HCT116 (cell line): ENCODE measurements at regions not wholly inside any gene's neighbourhood (a gene's known extent, or its start where the extent isn't known, plus 50 kb on each side); places are given as distances from the start of the nearest gene placed in this dataset.

Experiments used
- ATAC-seq: fragments of 200-7000 bp; cut with Tn5 transposase; 2 replicates; pipeline ENCODE4 v1.9.1; 2020; ENCODE audit warnings: mild to moderate bottlenecking, moderate library complexity
- BruUV-seq: library from RNA; stranded (reverse); fragments of 400-500 nt; replicated peaks from 2 replicates; lab custom pipeline; 2021; lab: Mats Ljungman, UMichigan
- CTCF ChIA-PET: fragments of 300-600 bp; sonication (Branson Sonifier 250); formaldehyde crosslinking; loops from one replicate; lab custom pipeline; 2021; ENCODE audit warnings: antibody characterized with exemption; lab: Charles Lee
- POLR2A ChIA-PET: fragments of 300-600, 350-600 bp; sonication (Branson Sonifier 250); formaldehyde crosslinking; loops from one replicate; lab custom pipeline; 2021; ENCODE audit warnings: antibody characterized with exemption; lab: Charles Lee
- RAD21 ChIA-PET, 2 experiments: fragments of 300-600 bp; sonication (Branson Sonifier 250); formaldehyde crosslinking; loops; one replicate each; lab custom pipeline; 2023; ENCODE audit warnings: low total read pairs in 2 of 2; ENCODE audit not compliant: uncharacterized antibody in 2 of 2, unreplicated experiment in 2 of 2, low non-redundant PET in 1 of 2; lab: Charles Lee
- DNase-seq: peaks from one replicate; pipeline ENCODE4 v3.0.0-alpha.2; 2010; ENCODE audit warnings: low read depth, low spot score
- H2AFZ ChIP-seq: fragments of 200-600 bp; shearing (Covaris generic), sonication (generic); 2 replicates; pipeline ENCODE4 v1.6.1; 2017; ENCODE audit warnings: low read depth, mixed run types, mixed read lengths, antibody characterized with exemption, low read length; ENCODE audit not compliant: poor library complexity, severe bottlenecking
- H3K27ac ChIP-seq: 2 replicates; pipeline ENCODE4 v1.5.1; 2012; ENCODE audit warnings: low read depth, low read length
- H3K27me3 ChIP-seq: fragments of 200-600 bp; sonication (generic); 2 replicates; pipeline ENCODE4 v1.6.1; 2016; ENCODE audit warnings: mixed run types, low read length, mixed read lengths; ENCODE audit not compliant: insufficient read depth
- H3K36me3 ChIP-seq, 2 experiments: fragments of 200-500 bp in 1 of 2; fragments of 200-600 bp in 1 of 2; sonication (Bioruptor generic) in 1 of 2; sonication (generic) in 1 of 2; 2 replicates each; pipeline versions ENCODE4 v1.5.1 to v1.6.1; 2014 to 2016; ENCODE audit warnings: low read length in 2 of 2, inconsistent platforms in 1 of 2, mixed read lengths in 1 of 2, mixed run types in 1 of 2; ENCODE audit not compliant: insufficient read depth in 2 of 2, control insufficient read depth in 1 of 2
- H3K4me1 ChIP-seq, 2 experiments: fragments of 200-600 bp in 1 of 2; sonication (generic) in 1 of 2; 2 replicates each; pipeline versions ENCODE4 v1.5.1 to v1.6.1; 2012 to 2017; ENCODE audit warnings: low read length in 2 of 2, inconsistent platforms in 1 of 2, mild to moderate bottlenecking in 1 of 2, mixed read lengths in 1 of 2, mixed run types in 1 of 2, moderate library complexity in 1 of 2; ENCODE audit not compliant: insufficient read depth in 2 of 2, control insufficient read depth in 1 of 2
- H3K4me2 ChIP-seq: fragments of 200-600 bp; sonication (generic); 2 replicates; pipeline ENCODE4 v1.6.1; 2017; ENCODE audit warnings: mixed run types, low read length, mixed read lengths
- H3K4me3 ChIP-seq, 2 experiments: fragments of 200-600 bp in 1 of 2; sonication (generic) in 1 of 2; replicated peaks in 1 of 2; 2 replicates each; pipeline ENCODE4 v1.5.1; 2011 to 2016; ENCODE audit warnings: low read length in 2 of 2, control low read depth in 1 of 2, low read depth in 1 of 2, mild to moderate bottlenecking in 1 of 2, mixed read lengths in 1 of 2, mixed run types in 1 of 2
- H3K79me2 ChIP-seq: fragments of 200-600 bp; sonication (generic); 2 replicates; pipeline ENCODE4 v1.6.1; 2017; ENCODE audit warnings: mild to moderate bottlenecking, mixed run types, low read length, moderate library complexity, mixed read lengths; ENCODE audit not compliant: insufficient read depth
- H3K9ac ChIP-seq: fragments of 200-600 bp; sonication (generic); 2 replicates; pipeline ENCODE4 v1.6.1; 2016; ENCODE audit warnings: low read length, mixed read lengths
- H3K9me2 ChIP-seq: fragments of 200-600 bp; sonication (generic), shearing (Covaris generic); 2 replicates; pipeline ENCODE4 v1.6.1; 2017; ENCODE audit warnings: mixed run types, mild to moderate bottlenecking, moderate library complexity; ENCODE audit not compliant: insufficient read depth
- H3K9me3 ChIP-seq, 2 experiments: fragments of 200-500 bp in 1 of 2; fragments of 200-600 bp in 1 of 2; sonication (Bioruptor generic) in 1 of 2; sonication (generic) in 1 of 2; 2 replicates each; pipeline ENCODE4 v1.6.1; 2014 to 2017; ENCODE audit warnings: low read length in 2 of 2, mixed read lengths in 2 of 2, inconsistent platforms in 1 of 2, low read depth in 1 of 2, mild to moderate bottlenecking in 1 of 2, mixed run types in 1 of 2, moderate library complexity in 1 of 2; ENCODE audit not compliant: control insufficient read depth in 1 of 2, insufficient read depth in 1 of 2
- H4K20me1 ChIP-seq: fragments of 200-600 bp; sonication (generic), shearing (Covaris generic); 2 replicates; pipeline ENCODE4 v1.6.1; 2017; ENCODE audit warnings: mixed run types, mild to moderate bottlenecking, moderate library complexity; ENCODE audit not compliant: insufficient read depth
- CBX3 ChIP-seq: IDR thresholded peaks from 2 replicates; pipeline ENCODE4 v1.6.1; 2012; ENCODE audit warnings: low read depth
- EGR1 ChIP-seq: IDR thresholded peaks from 2 replicates; pipeline ENCODE4 v1.6.1; 2012; ENCODE audit warnings: low read depth
- ELF1 ChIP-seq: IDR thresholded peaks from 2 replicates; pipeline ENCODE4 v1.6.1; 2012; ENCODE audit warnings: low read depth, borderline replicate concordance
- MAX ChIP-seq: IDR thresholded peaks from 2 replicates; pipeline ENCODE4 v1.6.1; 2012
- POLR2AphosphoS5 ChIP-seq: IDR thresholded peaks from 2 replicates; pipeline ENCODE4 v1.6.1; 2011; ENCODE audit warnings: mild to moderate bottlenecking, low read depth, low read length, moderate library complexity
- SRF ChIP-seq: IDR thresholded peaks from 2 replicates; pipeline ENCODE4 v1.6.1; 2012; ENCODE audit warnings: low read depth
- TCF7L2 ChIP-seq: IDR thresholded peaks from 2 replicates; pipeline ENCODE4 v1.7.0; 2011; ENCODE audit warnings: borderline replicate concordance, inconsistent platforms; ENCODE audit not compliant: insufficient read depth, insufficient read length; ENCODE audit errors: extremely low read depth
- YY1 ChIP-seq: IDR thresholded peaks from 2 replicates; pipeline ENCODE4 v1.6.1; 2011; ENCODE audit warnings: low read length, low read depth, moderate library complexity, mild to moderate bottlenecking; ENCODE audit not compliant: insufficient replicate concordance; ENCODE audit errors: extremely low read depth
- ZFX ChIP-seq: fragments of 450-650 bp; IDR thresholded peaks from 2 replicates; pipeline ENCODE4 v1.6.1; 2017
- intact Hi-C: fragments of 100-400 bp; cut with micrococcal nuclease; formaldehyde crosslinking; loops from 2 replicates; pipeline ENCODE4 v1.10.0; 2022
- TF ChIP-seq, protein P1 (sequence below), 3 experiments: fragments of 200-600 bp in 1 of 3; sonication (generic) in 1 of 3; IDR thresholded peaks in 2 of 3; conservative IDR thresholded peaks in 1 of 3; 2 replicates each; pipeline ENCODE4 v1.5.1; 2012 to 2017; ENCODE audit warnings: low read depth in 2 of 3, low read length in 2 of 3, antibody characterized with exemption in 1 of 3, borderline replicate concordance in 1 of 3, control low read depth in 1 of 3, mild to moderate bottlenecking in 1 of 3, mixed read lengths in 1 of 3, mixed run types in 1 of 3, moderate library complexity in 1 of 3; ENCODE audit not compliant: insufficient read depth in 1 of 3

- CTCF ChIA-PET: no interaction called here
- intact Hi-C loops: no loop called here
- ATAC-seq: no peak
- H3K4me2 ChIP-seq: no peak overlapping the region
- RAD21 ChIA-PET: no interaction called here
- H3K27me3 ChIP-seq: no peaks in the 10 kb centered on the region
- H2AFZ ChIP-seq: peak overlapping the region; percentile 90
- H3K9me3 ChIP-seq: no peaks in the 10 kb centered on the region
- no peak for DNase-seq
- H3K9me2 ChIP-seq: no peaks in the 10 kb centered on the region
- H3K4me1 ChIP-seq: no peaks in the 10 kb centered on the region
- TF ChIP-seq MAX (no peak), ZFX (no peak), CBX3 (no peak), EGR1 (no peak), YY1 (no peak), TCF7L2 (no peak), ELF1 (no peak), POLR2AphosphoS5 (no peak), SRF (no peak)
- TF ChIP-seq, protein P1, sequence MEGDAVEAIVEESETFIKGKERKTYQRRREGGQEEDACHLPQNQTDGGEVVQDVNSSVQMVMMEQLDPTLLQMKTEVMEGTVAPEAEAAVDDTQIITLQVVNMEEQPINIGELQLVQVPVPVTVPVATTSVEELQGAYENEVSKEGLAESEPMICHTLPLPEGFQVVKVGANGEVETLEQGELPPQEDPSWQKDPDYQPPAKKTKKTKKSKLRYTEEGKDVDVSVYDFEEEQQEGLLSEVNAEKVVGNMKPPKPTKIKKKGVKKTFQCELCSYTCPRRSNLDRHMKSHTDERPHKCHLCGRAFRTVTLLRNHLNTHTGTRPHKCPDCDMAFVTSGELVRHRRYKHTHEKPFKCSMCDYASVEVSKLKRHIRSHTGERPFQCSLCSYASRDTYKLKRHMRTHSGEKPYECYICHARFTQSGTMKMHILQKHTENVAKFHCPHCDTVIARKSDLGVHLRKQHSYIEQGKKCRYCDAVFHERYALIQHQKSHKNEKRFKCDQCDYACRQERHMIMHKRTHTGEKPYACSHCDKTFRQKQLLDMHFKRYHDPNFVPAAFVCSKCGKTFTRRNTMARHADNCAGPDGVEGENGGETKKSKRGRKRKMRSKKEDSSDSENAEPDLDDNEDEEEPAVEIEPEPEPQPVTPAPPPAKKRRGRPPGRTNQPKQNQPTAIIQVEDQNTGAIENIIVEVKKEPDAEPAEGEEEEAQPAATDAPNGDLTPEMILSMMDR (IDR thresholded peaks at IDR 0.05 in 2 of 3, conservative IDR thresholded peaks at IDR 0.05 in 1 of 3; ENCODE audit: borderline replicate concordance in 1 of 3, insufficient read depth in 1 of 3, low read depth in 2 of 3, low read length in 2 of 3): no peak
- POLR2A ChIA-PET: no interaction called here
- no peaks in the 10 kb centered on the region for H3K79me2 ChIP-seq
- H3K9ac ChIP-seq: no peak overlapping the region
- H3K4me3 ChIP-seq: no peak overlapping the region
- no TSS peak for BruUV-seq
- no peaks in the 10 kb centered on the region for H3K36me3 ChIP-seq
- H3K27ac ChIP-seq: no peak overlapping the region
- H4K20me1 ChIP-seq: no peaks in the 10 kb centered on the region
These were observed 205.7 kb downstream of the FAT4 start for GRCh38 chr4:125520258-125520990.
